HEK293 (cell line): ENCODE measurements at regions not wholly inside any gene's neighbourhood (a gene's known extent, or its start where the extent isn't known, plus 50 kb on each side); places are given as distances from the start of the nearest gene placed in this dataset.
"Not testable (repeated sequence)": the region's sequence is repeated elsewhere in the genome, so short reads cannot be mapped to it uniquely, and the experiment has no call there.

Source experiments
- CTCF ChIA-PET: fragments of 350-600 bp; formaldehyde crosslinking; extraction: SDS; loops from one replicate; lab custom pipeline; 2021; ENCODE audit warnings: antibody characterized with exemption; lab: Yijun Ruan, JAX
- POLR2A ChIA-PET: fragments of 300-600 bp; formaldehyde crosslinking; extraction: SDS; loops from one replicate; lab custom pipeline; 2020; ENCODE audit warnings: antibody characterized with exemption, inconsistent platforms; lab: Yijun Ruan, JAX
- H3K27ac ChIP-seq: fragments of 200-500 bp; sonication (Bioruptor generic); 2 replicates; pipeline ENCODE4 v1.5.1; 2014; ENCODE audit warnings: low read depth, low read length, control low read depth, inconsistent platforms; ENCODE audit errors: extremely low read depth
- H3K36me3 ChIP-seq, 2 experiments: fragments of 200-500 bp in 1 of 2; sonication (Bioruptor generic) in 1 of 2; 1 replicate in 1 of 2; 2 replicates in 1 of 2; pipeline ENCODE4 v1.5.1; 2014 to 2017; ENCODE audit warnings: inconsistent platforms in 2 of 2, low read length in 2 of 2; ENCODE audit not compliant: control insufficient read depth in 2 of 2, insufficient read depth in 1 of 2
- H3K4me1 ChIP-seq: fragments of 200-500 bp; sonication (Bioruptor generic); 2 replicates; pipeline ENCODE4 v1.5.1; 2014; ENCODE audit warnings: mild to moderate bottlenecking, low read length, inconsistent platforms; ENCODE audit not compliant: control insufficient read depth, insufficient read depth
- H3K4me3 ChIP-seq: 2 replicates; pipeline ENCODE4 v1.5.1; 2011; ENCODE audit warnings: low read depth, mild to moderate bottlenecking, control low read depth, low read length, moderate library complexity
- H3K9me3 ChIP-seq: fragments of 200-500 bp; sonication (Bioruptor generic); 2 replicates; pipeline ENCODE4 v1.5.1; 2014; ENCODE audit warnings: low read depth, low read length, inconsistent platforms; ENCODE audit not compliant: control insufficient read depth, insufficient read depth
- EGR2 ChIP-seq: fragments of 450-650 bp; formaldehyde crosslinking; IDR thresholded peaks from 2 replicates; pipeline ENCODE4 v1.5.1; 2016; ENCODE audit warnings: low read depth, missing biosample characterization, missing genetic modification characterization
- GLI2 ChIP-seq: fragments of 450-650 bp; formaldehyde crosslinking; IDR thresholded peaks from 2 replicates; pipeline ENCODE4; 2017; ENCODE audit warnings: missing biosample characterization, missing genetic modification characterization, low read depth, borderline replicate concordance
- KLF7 ChIP-seq: fragments of 450-650 bp; formaldehyde crosslinking; IDR thresholded peaks from 2 replicates; pipeline ENCODE4 v1.5.1; 2016; ENCODE audit warnings: missing biosample characterization, missing genetic modification characterization, borderline replicate concordance
- MZF1 ChIP-seq: fragments of 450-650 bp; formaldehyde crosslinking; IDR thresholded peaks from 2 replicates; pipeline ENCODE4 v1.5.1; 2017; ENCODE audit warnings: missing biosample characterization, missing genetic modification characterization, borderline replicate concordance
- PBX3 ChIP-seq: sonication (generic); formaldehyde crosslinking; IDR thresholded peaks from 2 replicates; pipeline ENCODE4 v1.8.1; 2022; ENCODE audit warnings: mild to moderate bottlenecking, moderate library complexity, missing genetic modification reagents
- SP2 ChIP-seq: fragments of 450-650 bp; formaldehyde crosslinking; IDR thresholded peaks from 2 replicates; pipeline ENCODE4 v1.5.1; 2016; ENCODE audit warnings: missing biosample characterization, missing genetic modification characterization
- SP3 ChIP-seq: fragments of 450-650 bp; formaldehyde crosslinking; IDR thresholded peaks from 2 replicates; pipeline ENCODE4 v1.5.1; 2016; ENCODE audit warnings: missing biosample characterization, missing genetic modification characterization
- ZBTB7A ChIP-seq: fragments of 450-650 bp; formaldehyde crosslinking; IDR thresholded peaks from 2 replicates; pipeline ENCODE4 v1.5.1; 2016; ENCODE audit warnings: low read depth, missing biosample characterization, missing genetic modification characterization
- ZNF211 ChIP-seq: fragments of 450-650 bp; formaldehyde crosslinking; IDR thresholded peaks from 2 replicates; pipeline ENCODE4 v1.5.1; 2016; ENCODE audit warnings: low read depth, missing biosample characterization, missing genetic modification characterization
- ZNF324 ChIP-seq: fragments of 450-650 bp; formaldehyde crosslinking; IDR thresholded peaks from 2 replicates; pipeline ENCODE4 v1.5.1; 2016; ENCODE audit warnings: missing biosample characterization, missing genetic modification characterization
- ZNF335 ChIP-seq: fragments of 450-650 bp; formaldehyde crosslinking; conservative IDR thresholded peaks from 2 replicates; pipeline ENCODE4 v1.5.1; 2016; ENCODE audit warnings: missing biosample characterization, missing genetic modification characterization
- ZNF350 ChIP-seq: fragments of 450-650 bp; formaldehyde crosslinking; IDR thresholded peaks from 2 replicates; pipeline ENCODE4 v1.5.0; 2017; ENCODE audit warnings: missing biosample characterization, mild to moderate bottlenecking, missing genetic modification characterization
- ZNF366 ChIP-seq: fragments of 450-650 bp; formaldehyde crosslinking; conservative IDR thresholded peaks from 2 replicates; pipeline ENCODE4 v1.5.1; 2016; ENCODE audit warnings: missing biosample characterization, missing genetic modification characterization
- ZNF394 ChIP-seq: fragments of 450-650 bp; formaldehyde crosslinking; IDR thresholded peaks from 2 replicates; pipeline ENCODE4 v1.5.1; 2016; ENCODE audit warnings: missing biosample characterization, missing genetic modification characterization, mild to moderate bottlenecking, moderate library complexity, borderline replicate concordance
- ZNF501 ChIP-seq: fragments of 450-650 bp; formaldehyde crosslinking; IDR thresholded peaks from 2 replicates; pipeline ENCODE4 v1.5.1; 2016; ENCODE audit warnings: missing biosample characterization, missing genetic modification characterization
- ZNF596 ChIP-seq: fragments of 450-650 bp; IDR thresholded peaks from 2 replicates; pipeline ENCODE4 v1.5.0; 2018; ENCODE audit warnings: missing biosample characterization, mild to moderate bottlenecking, missing genetic modification characterization, moderate library complexity
- ZNF610 ChIP-seq: fragments of 450-650 bp; formaldehyde crosslinking; IDR thresholded peaks from 2 replicates; pipeline ENCODE4 v1.5.1; 2016; ENCODE audit warnings: missing biosample characterization, missing genetic modification characterization, borderline replicate concordance
- ZNF654 ChIP-seq: fragments of 450-650 bp; formaldehyde crosslinking; IDR thresholded peaks from 2 replicates; pipeline ENCODE4 v1.5.1; 2016; ENCODE audit warnings: low read depth, missing biosample characterization, missing genetic modification characterization
- TF ChIP-seq, protein P1 (sequence below): fragments of 450-650 bp; formaldehyde crosslinking; IDR thresholded peaks from 2 replicates; pipeline ENCODE4 v1.5.1; 2017; ENCODE audit warnings: missing biosample characterization, missing genetic modification characterization
- TF ChIP-seq, protein P2 (sequence below): fragments of 450-650 bp; formaldehyde crosslinking; IDR thresholded peaks from 2 replicates; pipeline ENCODE4 v1.5.1; 2016; ENCODE audit warnings: missing biosample characterization, missing genetic modification characterization

DNA sequence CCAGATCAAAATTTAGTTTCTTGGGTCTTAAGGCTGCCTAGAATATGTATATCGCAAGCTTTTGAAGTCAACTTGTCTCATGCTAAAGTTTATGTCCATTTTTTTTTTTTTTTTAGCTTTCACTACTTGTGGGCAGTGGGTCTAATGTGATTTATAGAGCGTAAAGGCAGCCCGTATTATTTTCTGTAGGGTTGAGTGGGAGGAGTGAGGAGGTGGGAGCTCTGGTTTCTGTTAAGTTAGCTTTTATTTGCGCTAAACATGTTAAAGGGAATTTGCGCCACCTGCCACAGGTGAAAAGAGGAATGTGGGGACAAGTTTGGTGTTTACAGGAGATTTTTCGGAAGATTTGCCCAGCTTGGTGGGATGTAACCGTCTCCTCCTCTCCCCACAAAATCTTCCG lies 234.2 kb downstream of the IL20RB start:
- no peak for TF ChIP-seq ZNF596 (tag by site-specific recombination)
- TF ChIP-seq ZNF501 (tag by site-specific recombination) = no peak
- TF ChIP-seq, protein P1, sequence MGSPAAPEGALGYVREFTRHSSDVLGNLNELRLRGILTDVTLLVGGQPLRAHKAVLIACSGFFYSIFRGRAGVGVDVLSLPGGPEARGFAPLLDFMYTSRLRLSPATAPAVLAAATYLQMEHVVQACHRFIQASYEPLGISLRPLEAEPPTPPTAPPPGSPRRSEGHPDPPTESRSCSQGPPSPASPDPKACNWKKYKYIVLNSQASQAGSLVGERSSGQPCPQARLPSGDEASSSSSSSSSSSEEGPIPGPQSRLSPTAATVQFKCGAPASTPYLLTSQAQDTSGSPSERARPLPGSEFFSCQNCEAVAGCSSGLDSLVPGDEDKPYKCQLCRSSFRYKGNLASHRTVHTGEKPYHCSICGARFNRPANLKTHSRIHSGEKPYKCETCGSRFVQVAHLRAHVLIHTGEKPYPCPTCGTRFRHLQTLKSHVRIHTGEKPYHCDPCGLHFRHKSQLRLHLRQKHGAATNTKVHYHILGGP (tag by site-specific recombination) = no peak
- TF ChIP-seq EGR2 (tag by site-specific recombination) = peak; percentile 32; the same call in 1 of the 2 replicates
- TF ChIP-seq SP3 (tag by site-specific recombination) = no peak
- no peak for TF ChIP-seq MZF1
- TF ChIP-seq, all 188 proteins: peak for 1
- Histone ChIP-seq H3K9me3 (no peaks in the 10 kb centered on the region), H3K36me3 (no peaks in the 10 kb centered on the region), H3K27ac (no peak overlapping the region), H3K4me1 (no peaks in the 10 kb centered on the region), H3K4me3 (no peak overlapping the region)
- POLR2A ChIA-PET = no interaction called here
- CTCF ChIA-PET = no interaction called here

GRCh38 chr3:137194301-137194700 lies 236.5 kb downstream of the IL20RB start:
- ChIA-PET POLR2A (no interaction called here), CTCF (interaction anchor here (0.7 kb wide), 1 partner anchor 755 kb away, joined by 3 read pairs; no protein-coding TSS in a partner anchor)
- TF ChIP-seq MZF1 (no peak), ZNF211 (tag by site-specific recombination) (no peak), ZNF366 (tag by site-specific recombination) (no peak), ZNF324 (tag by site-specific recombination) (no peak)
- TF ChIP-seq, protein P2, sequence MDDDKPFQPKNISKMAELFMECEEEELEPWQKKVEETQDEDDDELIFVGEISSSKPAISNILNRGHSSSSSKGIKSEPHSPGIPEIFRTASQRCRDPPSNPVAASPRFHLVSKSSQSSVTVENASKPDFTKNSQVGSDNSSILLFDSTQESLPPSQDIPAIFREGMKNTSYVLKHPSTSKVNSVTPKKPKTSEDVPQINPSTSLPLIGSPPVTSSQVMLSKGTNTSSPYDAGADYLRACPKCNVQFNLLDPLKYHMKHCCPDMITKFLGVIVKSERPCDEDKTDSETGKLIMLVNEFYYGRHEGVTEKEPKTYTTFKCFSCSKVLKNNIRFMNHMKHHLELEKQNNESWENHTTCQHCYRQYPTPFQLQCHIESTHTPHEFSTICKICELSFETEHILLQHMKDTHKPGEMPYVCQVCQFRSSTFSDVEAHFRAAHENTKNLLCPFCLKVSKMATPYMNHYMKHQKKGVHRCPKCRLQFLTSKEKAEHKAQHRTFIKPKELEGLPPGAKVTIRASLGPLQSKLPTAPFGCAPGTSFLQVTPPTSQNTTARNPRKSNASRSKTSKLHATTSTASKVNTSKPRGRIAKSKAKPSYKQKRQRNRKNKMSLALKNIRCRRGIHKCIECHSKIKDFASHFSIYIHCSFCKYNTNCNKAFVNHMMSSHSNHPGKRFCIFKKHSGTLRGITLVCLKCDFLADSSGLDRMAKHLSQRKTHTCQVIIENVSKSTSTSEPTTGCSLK (tag by site-specific recombination) = no peak
- Histone ChIP-seq H3K27ac (no peak overlapping the region), H3K4me3 (no peak overlapping the region), H3K9me3 (no peaks in the 10 kb centered on the region), H3K36me3 (no peaks in the 10 kb centered on the region), H3K4me1 (no peaks in the 10 kb centered on the region)

DNA sequence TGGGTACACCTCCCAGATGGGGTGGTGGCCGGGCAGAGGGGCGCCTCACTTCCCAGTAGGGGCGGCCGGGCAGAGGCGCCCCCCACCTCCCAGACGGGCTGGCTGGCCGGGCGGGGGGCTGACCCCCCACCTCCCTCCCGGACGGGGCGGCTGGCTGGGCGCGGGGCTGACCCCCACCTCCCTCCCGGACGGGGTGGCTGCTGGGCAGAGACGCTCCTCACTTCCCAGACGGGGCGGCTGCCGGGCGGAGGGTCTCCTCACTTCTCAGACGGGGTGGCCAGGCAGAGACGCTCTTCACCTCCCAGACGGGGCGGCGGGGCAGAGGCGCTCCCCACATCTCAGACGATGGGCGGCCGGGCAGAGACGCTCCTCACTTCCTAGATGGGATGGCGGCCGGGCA lies 240.6 kb downstream of the IL20RB start:
- H3K36me3 ChIP-seq, H3K4me1 ChIP-seq, POLR2A ChIA-PET, H3K4me3 ChIP-seq, CTCF ChIA-PET, H3K27ac ChIP-seq, H3K9me3 ChIP-seq: not testable (repeated sequence)

- Histone ChIP-seq H3K27ac (no peak overlapping the region), H3K9me3 (no peaks in the 10 kb centered on the region), H3K4me3 (no peak overlapping the region), H3K36me3 (no peaks in the 10 kb centered on the region), H3K4me1 (no peaks in the 10 kb centered on the region)
- ChIA-PET CTCF (no interaction called here), POLR2A (no interaction called here)
- no peak for TF ChIP-seq ZNF394 (tag by site-specific recombination)
Measured at GRCh38 chr3:137199678-137200077, 241.9 kb downstream of the IL20RB start.

DNA sequence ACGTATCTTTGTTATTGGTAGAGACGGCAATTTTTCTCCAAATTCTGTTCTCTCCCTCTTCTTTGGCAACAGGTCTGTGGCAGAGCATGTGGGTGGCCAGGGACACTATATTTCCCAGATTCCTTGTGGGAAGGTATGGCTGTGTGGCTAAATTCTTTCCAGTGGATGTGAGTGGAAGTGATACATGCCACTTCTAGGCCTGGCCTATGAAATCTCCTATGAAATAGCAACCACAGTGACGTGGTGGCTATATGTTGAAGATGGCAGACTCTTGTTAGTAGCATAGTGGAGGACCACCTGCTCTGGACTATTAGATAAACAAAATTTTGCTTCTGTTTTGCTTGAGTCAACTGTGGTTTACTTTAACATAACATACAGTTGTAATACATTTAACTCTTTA lies 243.3 kb downstream of the IL20RB start:
- H3K4me1 ChIP-seq = no peaks in the 10 kb centered on the region
- ChIA-PET CTCF (no interaction called here), POLR2A (no interaction called here)
- no peak for TF ChIP-seq ZNF610
- no peak for TF ChIP-seq KLF7 (tag by site-specific recombination)
- no peak for TF ChIP-seq PBX3
- no peak for TF ChIP-seq SP2
- TF ChIP-seq GLI2 (tag by site-specific recombination) = no peak
- no peak for TF ChIP-seq ZNF335 (tag by site-specific recombination)
- no peak for TF ChIP-seq ZNF654 (tag by site-specific recombination)
- no peak for TF ChIP-seq ZBTB7A (tag by site-specific recombination)
- TF ChIP-seq ZNF350 (tag by site-specific recombination) = no peak

More for the DNA sequence above, 243.3 kb downstream of the IL20RB start:
- H3K27ac ChIP-seq = no peak overlapping the region
- no peaks in the 10 kb centered on the region for H3K9me3 ChIP-seq
- H3K4me3 ChIP-seq = no peak overlapping the region
- H3K36me3 ChIP-seq = no peaks in the 10 kb centered on the region
